Keratinocyte (primary cell): ENCODE measurements at regions not wholly inside any gene's neighbourhood (a gene's known extent, or its start where the extent isn't known, plus 50 kb on each side); places are given as distances from the start of the nearest gene placed in this dataset.
A peak's percentile ranks its signal among the peaks of the same experiment; 100 is the strongest.

Experiments used
- DNase-seq: peaks from one replicate; pipeline ENCODE4 v3.0.0-alpha.2; 2011; ENCODE audit warnings: low read depth, missing footprints, low spot score
- FAIRE-seq: peaks from 2 replicates; lab custom pipeline; 2011; peaks lifted over from hg19 to GRCh38; lab: Jason Lieb, UNC
- H2AFZ ChIP-seq: 2 replicates; pipeline ENCODE4 v1.6.0; 2012; ENCODE audit warnings: low read length, control low read depth, inconsistent platforms; ENCODE audit not compliant: control insufficient read depth
- H3K27ac ChIP-seq: 2 replicates; pipeline ENCODE4 v1.5.1; 2011; ENCODE audit warnings: low read length; ENCODE audit not compliant: control insufficient read depth, insufficient read depth
- H3K27me3 ChIP-seq: 3 replicates; pipeline ENCODE4 v1.6.0; 2011; ENCODE audit warnings: low read length; ENCODE audit not compliant: control insufficient read depth, insufficient read depth; ENCODE audit errors: extremely low read depth
- H3K36me3 ChIP-seq, 2 experiments: 2 replicates in 1 of 2; 3 replicates in 1 of 2; pipeline ENCODE4 v1.5.1; 2011; ENCODE audit warnings: low read length in 2 of 2, mild to moderate bottlenecking in 1 of 2; ENCODE audit not compliant: control insufficient read depth in 2 of 2, insufficient read depth in 2 of 2; ENCODE audit errors: extremely low read depth in 1 of 2
- H3K4me1 ChIP-seq: 3 replicates; pipeline ENCODE4 v1.5.1; 2011; ENCODE audit warnings: low read length; ENCODE audit not compliant: control insufficient read depth, insufficient read depth; ENCODE audit errors: extremely low read depth
- H3K4me2 ChIP-seq: 3 replicates; pipeline ENCODE4 v1.6.0; 2011; ENCODE audit warnings: low read depth, low read length; ENCODE audit not compliant: control insufficient read depth, insufficient read depth; ENCODE audit errors: extremely low read depth
- H3K4me3 ChIP-seq, 3 experiments: fragments of 200-600 bp in 1 of 3; sonication (generic) in 1 of 3; 2 replicates in 2 of 3; 3 replicates in 1 of 3; pipeline ENCODE4 v1.5.1; 2011 to 2016; ENCODE audit warnings: low read length in 3 of 3, mild to moderate bottlenecking in 3 of 3, control low read depth in 2 of 3, inconsistent platforms in 1 of 3, low read depth in 1 of 3, mixed read lengths in 1 of 3, mixed run types in 1 of 3, moderate library complexity in 1 of 3; ENCODE audit not compliant: control insufficient read depth in 2 of 3, insufficient read depth in 2 of 3; ENCODE audit errors: extremely low read depth in 1 of 3
- H3K79me2 ChIP-seq: 2 replicates; pipeline ENCODE4 v1.6.0; 2012; ENCODE audit warnings: low read length; ENCODE audit not compliant: control insufficient read depth, insufficient read depth
- H3K9ac ChIP-seq: 3 replicates; pipeline ENCODE4 v1.6.0; 2011; ENCODE audit warnings: low read length; ENCODE audit not compliant: control insufficient read depth, insufficient read depth; ENCODE audit errors: extremely low read depth
- H3K9me1 ChIP-seq: 3 replicates; pipeline ENCODE4 v1.6.0; 2011; ENCODE audit warnings: low read length; ENCODE audit not compliant: control insufficient read depth, insufficient read depth; ENCODE audit errors: extremely low read depth
- H3K9me3 ChIP-seq: 2 replicates; pipeline ENCODE4 v1.5.1; 2012; ENCODE audit warnings: low read depth, low read length; ENCODE audit not compliant: control insufficient read depth
- H4K20me1 ChIP-seq: 3 replicates; pipeline ENCODE4 v1.6.0; 2011; ENCODE audit warnings: low read length; ENCODE audit not compliant: control insufficient read depth, insufficient read depth; ENCODE audit errors: extremely low read depth
- EZH2 ChIP-seq: IDR thresholded peaks from one replicate; pipeline ENCODE4 v1.6.1; 2012; ENCODE audit warnings: inconsistent platforms, mild to moderate bottlenecking, low read length, moderate library complexity
- dilution Hi-C: fragments of 300-500 bp; cut with MboI; formaldehyde crosslinking; loops from one replicate; pipeline ENCODE4 v1.7.0; 2020; ENCODE audit warnings: low sequenced_read_pairs; ENCODE audit not compliant: extremely low pct_ligation_motif_present
- TF ChIP-seq, protein P1 (sequence below), 3 experiments: IDR thresholded peaks in 1 of 3; conservative IDR thresholded peaks in 1 of 3; optimal IDR thresholded peaks in 1 of 3; 2 replicates in 2 of 3; 3 replicates in 1 of 3; pipeline versions ENCODE3 to v1.5.1; 2011; ENCODE audit warnings: low read length in 3 of 3, mild to moderate bottlenecking in 3 of 3, moderate library complexity in 2 of 3, control low read depth in 1 of 3, inconsistent platforms in 1 of 3; ENCODE audit not compliant: insufficient read depth in 2 of 3; ENCODE audit errors: extremely low read depth in 1 of 3

DNA sequence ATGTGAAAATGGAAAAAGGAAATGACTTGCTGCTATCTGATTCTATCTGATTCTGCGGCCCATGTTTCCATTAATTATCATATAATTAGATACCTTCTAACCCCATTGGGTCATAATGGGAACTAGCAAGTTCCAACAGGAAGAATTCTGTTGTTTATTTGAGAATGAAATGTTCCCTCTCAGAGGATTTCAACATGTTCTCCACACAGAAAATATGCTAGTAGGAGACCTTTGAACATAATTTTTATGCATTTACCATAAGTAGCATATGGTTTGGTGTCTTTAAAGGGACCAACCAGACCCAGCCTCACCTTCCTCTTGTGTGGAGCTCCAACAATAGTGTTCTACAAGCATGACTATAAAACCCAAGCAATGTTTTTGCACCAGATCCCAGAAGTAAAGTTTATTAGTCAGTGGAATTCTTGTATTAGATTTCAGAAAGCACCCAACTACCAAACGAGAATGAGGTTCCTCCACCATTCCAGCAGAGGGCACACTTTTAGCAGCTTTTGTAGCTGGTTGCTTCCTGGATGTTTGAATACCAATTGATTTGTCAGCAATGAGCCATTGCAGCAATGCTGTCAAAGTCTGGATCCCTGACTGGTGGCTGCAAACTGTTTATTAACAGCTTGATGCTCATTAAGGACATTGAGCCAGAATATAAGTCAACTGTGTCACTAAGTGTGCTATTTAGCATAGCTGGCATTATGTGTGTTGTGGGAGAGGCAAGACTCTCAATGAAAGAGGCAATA, 143.6 kb upstream of the GJE1 start:
- FAIRE-seq (peak; percentile 100), DNase-seq (no peak)
- TF ChIP-seq, protein P1, sequence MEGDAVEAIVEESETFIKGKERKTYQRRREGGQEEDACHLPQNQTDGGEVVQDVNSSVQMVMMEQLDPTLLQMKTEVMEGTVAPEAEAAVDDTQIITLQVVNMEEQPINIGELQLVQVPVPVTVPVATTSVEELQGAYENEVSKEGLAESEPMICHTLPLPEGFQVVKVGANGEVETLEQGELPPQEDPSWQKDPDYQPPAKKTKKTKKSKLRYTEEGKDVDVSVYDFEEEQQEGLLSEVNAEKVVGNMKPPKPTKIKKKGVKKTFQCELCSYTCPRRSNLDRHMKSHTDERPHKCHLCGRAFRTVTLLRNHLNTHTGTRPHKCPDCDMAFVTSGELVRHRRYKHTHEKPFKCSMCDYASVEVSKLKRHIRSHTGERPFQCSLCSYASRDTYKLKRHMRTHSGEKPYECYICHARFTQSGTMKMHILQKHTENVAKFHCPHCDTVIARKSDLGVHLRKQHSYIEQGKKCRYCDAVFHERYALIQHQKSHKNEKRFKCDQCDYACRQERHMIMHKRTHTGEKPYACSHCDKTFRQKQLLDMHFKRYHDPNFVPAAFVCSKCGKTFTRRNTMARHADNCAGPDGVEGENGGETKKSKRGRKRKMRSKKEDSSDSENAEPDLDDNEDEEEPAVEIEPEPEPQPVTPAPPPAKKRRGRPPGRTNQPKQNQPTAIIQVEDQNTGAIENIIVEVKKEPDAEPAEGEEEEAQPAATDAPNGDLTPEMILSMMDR (optimal IDR thresholded peaks at IDR 0.05 in 1 of 3, IDR thresholded peaks at IDR 0.05 in 1 of 3, conservative IDR thresholded peaks at IDR 0.05 in 1 of 3; ENCODE audit: extremely low read depth in 1 of 3, insufficient read depth in 2 of 3, low read length in 3 of 3): peak; percentile 78 to 86 (median 82)
- TF ChIP-seq EZH2: no peak
- Histone ChIP-seq H3K36me3 (no peaks in the 10 kb centered on the region), H3K9me1 (no peaks in the 10 kb centered on the region), H3K27ac (no peak overlapping the region), H3K27me3 (no peaks in the 10 kb centered on the region), H3K4me3 (no peak overlapping the region), H3K4me2 (no peak overlapping the region), H3K79me2 (no peaks in the 10 kb centered on the region), H3K4me1 (peaks cover 4% of the 10 kb centered on the region), H4K20me1 (no peaks in the 10 kb centered on the region), H3K9ac (no peak overlapping the region), H2AFZ (peak overlapping the region; percentile 39), H3K9me3 (no peaks in the 10 kb centered on the region)
- dilution Hi-C loops: no loop called here

DNA sequence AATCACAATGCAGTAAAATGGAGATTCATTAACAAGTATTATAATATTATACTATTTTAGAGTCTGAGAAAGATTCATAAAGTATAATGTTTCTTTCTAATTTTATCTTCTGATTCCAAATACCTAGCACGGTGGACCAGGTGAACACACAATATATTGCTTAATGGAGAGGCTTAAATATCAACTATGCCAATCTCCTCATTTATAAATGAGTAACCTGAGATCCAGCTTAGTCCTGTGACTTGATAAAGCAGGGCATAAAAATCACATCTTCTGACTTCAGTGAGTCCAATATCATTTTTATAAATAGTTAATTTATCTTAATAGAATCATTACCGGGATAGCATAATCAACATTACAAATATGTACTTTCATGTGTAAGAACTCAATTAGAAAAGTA, 144.4 kb upstream of the GJE1 start:
- FAIRE-seq: no peak
- no peak overlapping the region for H3K27ac ChIP-seq
- H3K79me2 ChIP-seq: no peaks in the 10 kb centered on the region
- dilution Hi-C loops: no loop called here
- H3K9me3 ChIP-seq: no peaks in the 10 kb centered on the region
- no peaks in the 10 kb centered on the region for H3K27me3 ChIP-seq
- DNase-seq: no peak
- no peak for TF ChIP-seq EZH2
- TF ChIP-seq, protein P1 (optimal IDR thresholded peaks at IDR 0.05 in 1 of 3, IDR thresholded peaks at IDR 0.05 in 1 of 3, conservative IDR thresholded peaks at IDR 0.05 in 1 of 3; ENCODE audit: extremely low read depth in 1 of 3, insufficient read depth in 2 of 3, low read length in 3 of 3): no peak
- H4K20me1 ChIP-seq: no peaks in the 10 kb centered on the region
- H2AFZ ChIP-seq: no peak overlapping the region
- H3K4me2 ChIP-seq: no peak overlapping the region
- no peak overlapping the region for H3K4me3 ChIP-seq
- peaks cover 4% of the 10 kb centered on the region for H3K4me1 ChIP-seq
- H3K36me3 ChIP-seq: no peaks in the 10 kb centered on the region
- no peak overlapping the region for H3K9ac ChIP-seq
- no peaks in the 10 kb centered on the region for H3K9me1 ChIP-seq
